H1 (cell line): ENCODE measurements at regions not wholly inside any gene's neighbourhood (a gene's known extent, or its start where the extent isn't known, plus 50 kb on each side); places are given as distances from the start of the nearest gene placed in this dataset.

ENCODE experiments used
- CTCF ChIA-PET: fragments of 300-600 bp; sonication (Branson Sonifier 250); formaldehyde crosslinking; loops from one replicate; lab custom pipeline; 2021; ENCODE audit not compliant: partially characterized antibody; lab: Charles Lee
- POLR2A ChIA-PET: fragments of 300-600 bp; sonication (Branson Sonifier 250); formaldehyde crosslinking; loops from one replicate; lab custom pipeline; 2021; ENCODE audit warnings: inconsistent platforms; ENCODE audit not compliant: partially characterized antibody; lab: Charles Lee
- DNase-seq, 2 experiments: peaks; one replicate each; pipeline versions ENCODE4 v3.0.0 to v3.0.0-alpha.2; 2010 to 2022; ENCODE audit warnings: low spot score in 2 of 2, low read depth in 1 of 2, mixed read lengths in 1 of 2
- FAIRE-seq: peaks from 2 replicates; lab custom pipeline; 2011; peaks lifted over from hg19 to GRCh38; lab: Jason Lieb, UNC
- H2AFZ ChIP-seq: 2 replicates; pipeline ENCODE4 v1.8.1; 2012; ENCODE audit warnings: low read length, inconsistent platforms
- H2AK5ac ChIP-seq: 2 replicates; pipeline ENCODE4 v1.6.1; 2013; ENCODE audit warnings: low read depth, low read length
- H2BK120ac ChIP-seq: replicated peaks from 2 replicates; pipeline ENCODE3; 2013; ENCODE audit warnings: low read depth, low read length, inconsistent platforms
- H2BK12ac ChIP-seq: 2 replicates; pipeline ENCODE4 v1.6.1; 2013; ENCODE audit warnings: low read depth, low read length
- H2BK15ac ChIP-seq: 2 replicates; pipeline ENCODE4 v1.6.1; 2013; ENCODE audit warnings: low read length
- H2BK20ac ChIP-seq: 2 replicates; pipeline ENCODE4 v1.6.1; 2013; ENCODE audit warnings: low read length
- H2BK5ac ChIP-seq: 2 replicates; pipeline ENCODE4 v1.6.1; 2013; ENCODE audit warnings: low read depth, low read length
- H3K14ac ChIP-seq: 2 replicates; pipeline ENCODE4 v1.6.1; 2013; ENCODE audit warnings: inconsistent platforms; ENCODE audit not compliant: insufficient read length
- H3K18ac ChIP-seq: 2 replicates; pipeline ENCODE4 v1.6.1; 2013; ENCODE audit warnings: low read length; ENCODE audit errors: extremely low read depth
- H3K23ac ChIP-seq: 2 replicates; pipeline ENCODE4 v1.6.1; 2013; ENCODE audit warnings: inconsistent platforms; ENCODE audit not compliant: insufficient read length
- H3K23me2 ChIP-seq: 2 replicates; pipeline ENCODE4 v1.6.1; 2013; ENCODE audit warnings: low read depth, low read length
- H3K27ac ChIP-seq: 2 replicates; pipeline ENCODE4 v1.6.1; 2011; ENCODE audit warnings: low read depth, low read length, inconsistent platforms
- H3K27me3 ChIP-seq, 4 experiments: replicated peaks in 1 of 4; 1 replicate in 1 of 4; 2 replicates in 3 of 4; pipeline versions ENCODE4 v1.6.1 to v1.8.1; 2011 to 2013; ENCODE audit warnings: low read length in 3 of 4, mild to moderate bottlenecking in 3 of 4, inconsistent platforms in 2 of 4, mixed read lengths in 2 of 4, moderate library complexity in 1 of 4; ENCODE audit not compliant: control insufficient read depth in 3 of 4, insufficient read depth in 3 of 4; ENCODE audit errors: extremely low read depth in 1 of 4
- H3K36me3 ChIP-seq, 4 experiments: 2 replicates each; pipeline versions ENCODE4 v1.6.1 to v1.8.1; 2011 to 2013; ENCODE audit warnings: mild to moderate bottlenecking in 4 of 4, low read length in 3 of 4, moderate library complexity in 2 of 4, control low read depth in 1 of 4, inconsistent platforms in 1 of 4; ENCODE audit not compliant: insufficient read depth in 4 of 4, control insufficient read depth in 2 of 4
- H3K4ac ChIP-seq: replicated peaks from 2 replicates; pipeline ENCODE3; 2013; ENCODE audit warnings: low read length, low read depth, mixed read lengths, inconsistent platforms; ENCODE audit not compliant: insufficient read length
- H3K4me1 ChIP-seq, 4 experiments: replicated peaks in 1 of 4; 1 replicate in 1 of 4; 2 replicates in 3 of 4; pipeline versions ENCODE4 v1.6.1 to v1.8.1; 2011 to 2013; ENCODE audit warnings: low read length in 3 of 4, inconsistent platforms in 2 of 4, mixed read lengths in 1 of 4; ENCODE audit not compliant: insufficient read depth in 4 of 4, control insufficient read depth in 3 of 4
- H3K4me2 ChIP-seq, 2 experiments: 2 replicates each; pipeline versions ENCODE4 v1.6.1 to v1.8.1; 2011 to 2013; ENCODE audit warnings: low read depth in 2 of 2, low read length in 2 of 2, control low read depth in 1 of 2, inconsistent platforms in 1 of 2, mild to moderate bottlenecking in 1 of 2; ENCODE audit not compliant: insufficient read depth in 1 of 2
- H3K4me3 ChIP-seq, 4 experiments: fragments of 200-600, 300-600 bp in 1 of 4; sonication (generic), shearing (Covaris generic), sonication (Bioruptor Twin) in 1 of 4; 2 replicates each; pipeline versions ENCODE4 v1.5.1 to v1.8.1; 2011 to 2016; ENCODE audit warnings: low read length in 4 of 4, low read depth in 3 of 4, control low read depth in 2 of 4, inconsistent platforms in 2 of 4, mild to moderate bottlenecking in 2 of 4, mixed read lengths in 1 of 4, moderate library complexity in 1 of 4; ENCODE audit not compliant: insufficient read depth in 2 of 4; ENCODE audit errors: extremely low read depth in 1 of 4
- H3K56ac ChIP-seq: replicated peaks from 2 replicates; pipeline ENCODE3; 2013; ENCODE audit warnings: low read depth, mild to moderate bottlenecking, mixed read lengths, low read length, inconsistent platforms; ENCODE audit not compliant: insufficient read length
- H3K79me1 ChIP-seq: 2 replicates; pipeline ENCODE4 v1.6.1; 2013; ENCODE audit warnings: low read depth, low read length, control low read depth
- H3K79me2 ChIP-seq, 2 experiments: 2 replicates each; pipeline versions ENCODE4 v1.6.1 to v1.8.1; 2012 to 2013; ENCODE audit warnings: low read length in 2 of 2, mild to moderate bottlenecking in 2 of 2, inconsistent platforms in 1 of 2; ENCODE audit not compliant: insufficient read depth in 2 of 2, control insufficient read depth in 1 of 2
- H3K9ac ChIP-seq, 4 experiments: replicated peaks in 1 of 4; 1 replicate in 1 of 4; 2 replicates in 3 of 4; pipeline versions ENCODE4 v1.6.1 to v1.8.1; 2011 to 2013; ENCODE audit warnings: low read depth in 3 of 4, low read length in 3 of 4, control low read depth in 2 of 4, mild to moderate bottlenecking in 2 of 4, moderate library complexity in 2 of 4, inconsistent platforms in 1 of 4; ENCODE audit errors: extremely low read depth in 1 of 4
- H3K9me3 ChIP-seq, 2 experiments: 2 replicates each; pipeline versions ENCODE4 v1.6.1 to v1.8.1; 2012 to 2013; ENCODE audit warnings: mild to moderate bottlenecking in 2 of 2, moderate library complexity in 2 of 2, control low read depth in 1 of 2, inconsistent platforms in 1 of 2, low read depth in 1 of 2, low read length in 1 of 2, mixed read lengths in 1 of 2; ENCODE audit not compliant: insufficient read depth in 2 of 2
- H4K20me1 ChIP-seq, 2 experiments: replicated peaks in 1 of 2; 2 replicates each; pipeline versions ENCODE3 to v1.8.1; 2011 to 2013; ENCODE audit warnings: inconsistent platforms in 2 of 2, low read length in 2 of 2, mild to moderate bottlenecking in 1 of 2; ENCODE audit not compliant: insufficient read depth in 2 of 2, control insufficient read depth in 1 of 2
- H4K5ac ChIP-seq: 2 replicates; pipeline ENCODE4 v1.6.1; 2013; ENCODE audit warnings: low read length, low read depth, mixed read lengths, inconsistent platforms; ENCODE audit not compliant: insufficient read length
- H4K8ac ChIP-seq: 2 replicates; pipeline ENCODE4 v1.8.0; 2013; ENCODE audit warnings: mild to moderate bottlenecking, moderate library complexity, low read length, inconsistent platforms; ENCODE audit not compliant: insufficient read depth; ENCODE audit errors: extremely low read depth
- H4K91ac ChIP-seq: replicated peaks from 2 replicates; pipeline ENCODE3; 2013; ENCODE audit warnings: low read length, mixed read lengths, inconsistent platforms; ENCODE audit not compliant: insufficient read length
- ASH2L ChIP-seq: fragments of 200-600, 300-600 bp; sonication (generic); IDR thresholded peaks from one replicate; pipeline ENCODE4 v1.7.1; 2017; ENCODE audit warnings: low read length
- BACH1 ChIP-seq: IDR thresholded peaks from 2 replicates; pipeline ENCODE4 v1.6.1; 2012; ENCODE audit warnings: low read length, improper control_type of control experiment
- CBX8 ChIP-seq: fragments of 300-800, 300-1000 bp; sonication (generic); IDR thresholded peaks from 2 replicates; pipeline ENCODE4 v1.7.1; 2016; ENCODE audit warnings: low read depth, low read length, borderline replicate concordance
- EGR1 ChIP-seq: IDR thresholded peaks from 2 replicates; pipeline ENCODE4 v1.6.1; 2011; ENCODE audit warnings: low read depth, low read length, borderline replicate concordance
- HDAC2 ChIP-seq, 2 experiments: fragments of 300-600 bp in 1 of 2; sonication (generic) in 1 of 2; IDR thresholded peaks; 2 replicates each; pipeline ENCODE4 v1.6.1; 2011 to 2012; ENCODE audit warnings: low read depth in 2 of 2, low read length in 2 of 2, mild to moderate bottlenecking in 2 of 2, moderate library complexity in 2 of 2, borderline replicate concordance in 1 of 2, inconsistent platforms in 1 of 2
- JUN ChIP-seq: IDR thresholded peaks from 2 replicates; pipeline ENCODE4 v1.6.1; 2011; ENCODE audit warnings: low read depth, mild to moderate bottlenecking, improper control_type of control experiment, low read length
- JUND ChIP-seq: IDR thresholded peaks from 2 replicates; pipeline ENCODE4 v1.6.1; 2011; ENCODE audit warnings: mild to moderate bottlenecking, improper control_type of control experiment, low read length
- KDM1A ChIP-seq: fragments of 200-600, 300-600 bp; sonication (generic); IDR thresholded peaks from 2 replicates; pipeline ENCODE4 v1.7.1; 2016; ENCODE audit warnings: mild to moderate bottlenecking, low read length, borderline replicate concordance
- POU5F1 ChIP-seq: IDR thresholded peaks from 2 replicates; pipeline ENCODE4 v1.6.1; 2011; ENCODE audit warnings: low read depth, mild to moderate bottlenecking, low read length, moderate library complexity
- RXRA ChIP-seq: IDR thresholded peaks from 2 replicates; pipeline ENCODE4 v1.6.1; 2011; ENCODE audit warnings: low read depth, mild to moderate bottlenecking, low read length, moderate library complexity; ENCODE audit not compliant: insufficient read depth
- SIN3A ChIP-seq, 2 experiments: IDR thresholded peaks in 1 of 2; conservative IDR thresholded peaks in 1 of 2; 2 replicates each; pipeline ENCODE4 v1.6.1; 2011 to 2012; ENCODE audit warnings: low read length in 2 of 2, improper control_type of control experiment in 1 of 2, low read depth in 1 of 2, mild to moderate bottlenecking in 1 of 2
- SP1 ChIP-seq: IDR thresholded peaks from 2 replicates; pipeline ENCODE4 v1.6.1; 2011; ENCODE audit warnings: low read depth, low read length
- SP2 ChIP-seq: IDR thresholded peaks from 2 replicates; pipeline ENCODE4 v1.6.1; 2012; ENCODE audit warnings: mild to moderate bottlenecking, low read length, inconsistent platforms
- SP4 ChIP-seq: IDR thresholded peaks from 2 replicates; pipeline ENCODE4 v1.6.1; 2012; ENCODE audit warnings: low read length, inconsistent platforms
- SRF ChIP-seq: IDR thresholded peaks from 2 replicates; pipeline ENCODE4 v1.6.1; 2011; ENCODE audit warnings: mild to moderate bottlenecking, low read depth, low read length, moderate library complexity
- TEAD4 ChIP-seq: IDR thresholded peaks from 2 replicates; pipeline ENCODE4 v1.6.1; 2012; ENCODE audit warnings: low read depth, low read length, inconsistent platforms, mixed read lengths
- WGBS, 2 experiments: shearing (Covaris generic) in 1 of 2; methylation state at CpG; one replicate each; pipeline versions ENCODE4 v1.1.6 to v1.1.7; 2013 to 2015; ENCODE audit warnings: low lambda C conversion rate in 2 of 2, mixed read lengths in 2 of 2, inconsistent platforms in 1 of 2, low coverage in 1 of 2, missing lambda C conversion rate in 1 of 2; ENCODE audit not compliant: insufficient replicate concordance in 2 of 2, insufficient coverage in 1 of 2, insufficient read length in 1 of 2; ENCODE audit errors: extremely low coverage in 1 of 2, missing lambda C conversion rate in 1 of 2; 5-methylcytosine and 5-hydroxymethylcytosine counted together

- Histone ChIP-seq H3K79me2 (no peaks in the 10 kb centered on the region), H4K91ac (no peak overlapping the region), H3K14ac (no peak overlapping the region), H3K27me3 (no peaks in the 10 kb centered on the region), H2AFZ (no peak overlapping the region), H3K36me3 (no peaks in the 10 kb centered on the region), H3K27ac (no peak overlapping the region), H3K4me2 (no peak overlapping the region), H4K5ac (no peak overlapping the region), H2BK120ac (no peak overlapping the region), H3K18ac (no peak overlapping the region), H3K79me1 (no peaks in the 10 kb centered on the region), H3K4me1 (no peaks in the 10 kb centered on the region), H3K23me2 (no peaks in the 10 kb centered on the region), H3K56ac (no peak overlapping the region), H3K4ac (no peak overlapping the region), H2AK5ac (no peak overlapping the region), H4K20me1 (no peaks in the 10 kb centered on the region), H2BK12ac (no peak overlapping the region), H3K9ac (no peak overlapping the region), H2BK20ac (no peak overlapping the region), H4K8ac (no peak overlapping the region), H3K9me3 (no peaks in the 10 kb centered on the region), H2BK15ac (no peak overlapping the region), H3K4me3 (no peak overlapping the region), H3K23ac (no peak overlapping the region), H2BK5ac (no peak overlapping the region)
- ChIA-PET POLR2A (no interaction called here), CTCF (interaction anchor here (1.3 kb wide), 1 partner anchor 80 kb away, joined by 4 read pairs; no protein-coding TSS in a partner anchor)
- TF ChIP-seq ASH2L (no peak), POU5F1 (no peak), RXRA (no peak), HDAC2 (IDR thresholded peaks at IDR 0.05; ENCODE audit: borderline replicate concordance in 1 of 2, low read depth in 2 of 2, low read length in 2 of 2) (no peak), KDM1A (no peak), SP4 (no peak), SP2 (no peak), SRF (no peak), TEAD4 (no peak), CBX8 (no peak), EGR1 (no peak), BACH1 (no peak), SP1 (no peak), JUN (no peak), SIN3A (conservative IDR thresholded peaks at IDR 0.05 in 1 of 2, IDR thresholded peaks at IDR 0.05 in 1 of 2; ENCODE audit: low read depth in 1 of 2, low read length in 2 of 2) (no peak), JUND (no peak)
- FAIRE-seq = no peak
- WGBS, 2 experiments = 85% methylated on average over 1 of the region's 1 CpG; no CpG with 5 or more reads in 1 of the 2 experiments
- DNase-seq = no peak
Measured at GRCh38 chr16:77090062-77090461, 100.9 kb upstream of the MON1B start.
